WTC11 (cell line): ENCODE measurements at regions not wholly inside any gene's neighbourhood (a gene's known extent, or its start where the extent isn't known, plus 50 kb on each side); places are given as distances from the start of the nearest gene placed in this dataset.

ENCODE experiments used
- ATAC-seq: fragments of 200-7000 bp; cut with Tn5 transposase; 2 replicates; pipeline ENCODE4 v1.10.0; 2021; ENCODE audit warnings: mild to moderate bottlenecking, moderate library complexity
- CTCF ChIA-PET: fragments of 300-600 bp; sonication (Branson Sonifier 250); formaldehyde crosslinking; loops from one replicate; lab custom pipeline; 2021; ENCODE audit warnings: antibody characterized with exemption; lab: Charles Lee
- POLR2A ChIA-PET: fragments of 350-600 bp; sonication (Branson Sonifier 250); formaldehyde crosslinking; loops from one replicate; lab custom pipeline; 2021; ENCODE audit warnings: antibody characterized with exemption; lab: Charles Lee
- DNase-seq: peaks from one replicate; pipeline ENCODE4 v3.0.0; 2021; ENCODE audit warnings: low spot score
- H3K27ac Mint-ChIP-seq: 2 replicates; pipeline ENCODE4 v1.8.0; 2021; ENCODE audit warnings: mixed read lengths
- H3K27me3 Mint-ChIP-seq: 2 replicates; pipeline ENCODE4 v1.8.0; 2021; ENCODE audit warnings: low read depth, mild to moderate bottlenecking, moderate library complexity, mixed read lengths
- H3K36me3 Mint-ChIP-seq: 2 replicates; pipeline ENCODE4 v1.8.0; 2021; ENCODE audit warnings: mixed read lengths
- H3K4me1 Mint-ChIP-seq: 2 replicates; pipeline ENCODE4 v1.8.0; 2022; ENCODE audit warnings: mixed read lengths
- H3K4me3 Mint-ChIP-seq: 2 replicates; pipeline ENCODE4 v1.8.0; 2021; ENCODE audit warnings: mild to moderate bottlenecking, moderate library complexity, mixed read lengths
- H3K9me3 Mint-ChIP-seq: 2 replicates; pipeline ENCODE4 v1.8.0; 2021; ENCODE audit warnings: mixed read lengths
- ATF3 ChIP-seq: sonication (generic); formaldehyde crosslinking; conservative IDR thresholded peaks from 2 replicates; pipeline ENCODE4 v1.8.1; 2022; ENCODE audit warnings: mild to moderate bottlenecking, missing genetic modification reagents
- ELF4 ChIP-seq: sonication (generic); formaldehyde crosslinking; IDR thresholded peaks from 2 replicates; pipeline ENCODE4 v1.8.1; 2022; ENCODE audit warnings: low read depth, mild to moderate bottlenecking, moderate library complexity, missing genetic modification reagents
- FOXJ3 ChIP-seq: sonication (generic); formaldehyde crosslinking; IDR thresholded peaks from 2 replicates; pipeline ENCODE4 v1.9.0; 2021; ENCODE audit warnings: missing genetic modification reagents, mild to moderate bottlenecking, borderline replicate concordance
- KAT7 ChIP-seq: sonication (generic); formaldehyde crosslinking; IDR thresholded peaks from 2 replicates; pipeline ENCODE4 v1.8.1; 2023; ENCODE audit warnings: missing genetic modification reagents, mild to moderate bottlenecking, borderline replicate concordance
- MXD4 ChIP-seq: fragments of 250-450 bp; sonication (Bioruptor Pico); IDR thresholded peaks from 2 replicates; pipeline ENCODE4 v1.8.0; 2021; ENCODE audit warnings: mild to moderate bottlenecking, moderate library complexity, borderline replicate concordance
- NR2C2 ChIP-seq: sonication (generic); formaldehyde crosslinking; IDR thresholded peaks from 2 replicates; pipeline ENCODE4 v1.8.0; 2022; ENCODE audit warnings: mild to moderate bottlenecking, missing genetic modification reagents
- SP1 ChIP-seq: sonication (generic); formaldehyde crosslinking; conservative IDR thresholded peaks from 2 replicates; pipeline ENCODE4 v1.8.1; 2022; ENCODE audit warnings: missing genetic modification reagents
- TF ChIP-seq, protein P1 (sequence below): fragments of 250-450 bp; sonication (Bioruptor Pico); conservative IDR thresholded peaks from 2 replicates; pipeline ENCODE4 v1.9.0; 2021; ENCODE audit warnings: mild to moderate bottlenecking
- TF ChIP-seq, protein P2 (sequence below): sonication (generic); formaldehyde crosslinking; IDR thresholded peaks from 2 replicates; pipeline ENCODE4 v1.8.1; 2023; ENCODE audit warnings: mild to moderate bottlenecking, missing genetic modification reagents, moderate library complexity
- TF ChIP-seq, protein P3 (sequence below): sonication (generic); formaldehyde crosslinking; IDR thresholded peaks from 2 replicates; pipeline ENCODE4 v1.8.1; 2023; ENCODE audit warnings: mild to moderate bottlenecking, moderate library complexity, missing genetic modification reagents
- TF ChIP-seq, protein P4 (sequence below): sonication (generic); formaldehyde crosslinking; conservative IDR thresholded peaks from 2 replicates; pipeline ENCODE4 v1.8.1; 2023; ENCODE audit warnings: mild to moderate bottlenecking, low read depth, missing genetic modification reagents, moderate library complexity
- TF ChIP-seq, protein P5 (sequence below): fragments of 250-450 bp; sonication (Bioruptor Pico); IDR thresholded peaks from 2 replicates; pipeline ENCODE4 v1.9.0; 2021; ENCODE audit warnings: mild to moderate bottlenecking, borderline replicate concordance

DNA sequence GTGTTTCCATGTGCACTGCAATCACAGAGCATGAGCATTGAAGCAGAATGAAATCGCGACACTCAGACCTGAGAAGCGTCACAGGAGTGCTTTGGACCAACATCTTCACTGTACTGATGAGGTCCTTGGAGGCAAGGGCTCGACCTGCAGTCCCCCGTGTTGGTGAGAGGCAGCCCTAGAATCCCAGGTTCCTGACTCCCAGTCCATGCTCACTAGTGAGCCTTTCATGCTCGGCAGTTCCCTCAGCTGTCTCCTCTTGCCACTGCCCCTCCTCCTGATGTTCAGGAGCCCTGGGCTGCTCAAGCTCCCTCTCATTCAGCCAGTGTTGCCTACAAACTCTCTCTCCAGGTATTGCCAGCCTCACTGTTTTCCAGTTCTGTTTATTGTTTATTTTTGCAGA, 291.4 kb downstream of the DYSF start:
- H3K27me3 Mint-ChIP-seq: no peaks in the 10 kb centered on the region
- H3K27ac Mint-ChIP-seq: no peak overlapping the region
- ATAC-seq (no peak), DNase-seq (no peak)
- H3K36me3 Mint-ChIP-seq: no peaks in the 10 kb centered on the region
- peaks cover 17% of the 10 kb centered on the region for H3K4me1 Mint-ChIP-seq
- TF ChIP-seq, protein P1, sequence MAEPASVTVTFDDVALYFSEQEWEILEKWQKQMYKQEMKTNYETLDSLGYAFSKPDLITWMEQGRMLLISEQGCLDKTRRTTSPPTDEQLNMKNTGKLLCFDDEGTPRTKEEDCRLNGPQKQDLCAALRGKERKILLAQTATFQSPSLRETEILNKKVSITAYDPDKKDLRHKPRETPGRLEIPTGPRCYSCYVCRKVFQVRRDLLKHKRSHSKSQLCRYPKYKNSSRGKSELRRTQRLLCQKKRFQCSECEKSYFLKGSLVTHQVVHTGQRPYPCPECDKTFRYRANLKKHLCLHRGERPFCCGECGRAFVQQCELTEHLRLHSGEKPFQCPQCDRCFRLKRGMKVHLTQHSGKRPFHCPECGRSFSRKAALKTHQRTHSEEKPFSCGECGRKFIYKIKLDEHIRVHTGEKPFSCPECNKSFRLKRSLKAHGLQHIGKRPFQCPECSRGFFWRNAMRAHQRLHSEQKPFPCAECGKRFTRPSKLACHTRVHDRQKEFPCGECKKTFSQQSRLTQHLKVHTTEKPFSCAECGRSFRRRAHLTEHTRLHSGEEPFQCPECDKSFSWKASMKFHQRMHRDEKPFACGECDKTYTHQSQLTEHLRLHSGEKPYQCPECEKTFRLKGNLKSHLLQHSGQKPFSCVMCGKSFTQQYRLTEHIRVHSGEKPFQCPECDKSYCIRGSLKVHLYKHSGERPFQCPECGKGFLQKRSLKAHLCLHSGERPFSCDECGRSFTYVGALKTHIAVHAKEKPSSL (CRISPR knock-in tag): no peak
- TF ChIP-seq, protein P2, sequence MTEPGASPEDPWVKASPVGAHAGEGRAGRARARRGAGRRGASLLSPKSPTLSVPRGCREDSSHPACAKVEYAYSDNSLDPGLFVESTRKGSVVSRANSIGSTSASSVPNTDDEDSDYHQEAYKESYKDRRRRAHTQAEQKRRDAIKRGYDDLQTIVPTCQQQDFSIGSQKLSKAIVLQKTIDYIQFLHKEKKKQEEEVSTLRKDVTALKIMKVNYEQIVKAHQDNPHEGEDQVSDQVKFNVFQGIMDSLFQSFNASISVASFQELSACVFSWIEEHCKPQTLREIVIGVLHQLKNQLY (CRISPR knock-in tag): no peak
- TF ChIP-seq NR2C2 (no peak), ATF3 (CRISPR knock-in tag) (no peak), SP1 (CRISPR knock-in tag) (no peak), KAT7 (CRISPR knock-in tag) (no peak), FOXJ3 (CRISPR knock-in tag) (no peak)
- TF ChIP-seq, protein P3, sequence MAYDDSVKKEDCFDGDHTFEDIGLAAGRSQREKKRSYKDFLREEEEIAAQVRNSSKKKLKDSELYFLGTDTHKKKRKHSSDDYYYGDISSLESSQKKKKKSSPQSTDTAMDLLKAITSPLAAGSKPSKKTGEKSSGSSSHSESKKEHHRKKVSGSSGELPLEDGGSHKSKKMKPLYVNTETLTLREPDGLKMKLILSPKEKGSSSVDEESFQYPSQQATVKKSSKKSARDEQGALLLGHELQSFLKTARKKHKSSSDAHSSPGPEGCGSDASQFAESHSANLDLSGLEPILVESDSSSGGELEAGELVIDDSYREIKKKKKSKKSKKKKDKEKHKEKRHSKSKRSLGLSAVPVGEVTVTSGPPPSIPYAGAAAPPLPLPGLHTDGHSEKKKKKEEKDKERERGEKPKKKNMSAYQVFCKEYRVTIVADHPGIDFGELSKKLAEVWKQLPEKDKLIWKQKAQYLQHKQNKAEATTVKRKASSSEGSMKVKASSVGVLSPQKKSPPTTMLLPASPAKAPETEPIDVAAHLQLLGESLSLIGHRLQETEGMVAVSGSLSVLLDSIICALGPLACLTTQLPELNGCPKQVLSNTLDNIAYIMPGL (CRISPR knock-in tag): no peak
- TF ChIP-seq, protein P4, sequence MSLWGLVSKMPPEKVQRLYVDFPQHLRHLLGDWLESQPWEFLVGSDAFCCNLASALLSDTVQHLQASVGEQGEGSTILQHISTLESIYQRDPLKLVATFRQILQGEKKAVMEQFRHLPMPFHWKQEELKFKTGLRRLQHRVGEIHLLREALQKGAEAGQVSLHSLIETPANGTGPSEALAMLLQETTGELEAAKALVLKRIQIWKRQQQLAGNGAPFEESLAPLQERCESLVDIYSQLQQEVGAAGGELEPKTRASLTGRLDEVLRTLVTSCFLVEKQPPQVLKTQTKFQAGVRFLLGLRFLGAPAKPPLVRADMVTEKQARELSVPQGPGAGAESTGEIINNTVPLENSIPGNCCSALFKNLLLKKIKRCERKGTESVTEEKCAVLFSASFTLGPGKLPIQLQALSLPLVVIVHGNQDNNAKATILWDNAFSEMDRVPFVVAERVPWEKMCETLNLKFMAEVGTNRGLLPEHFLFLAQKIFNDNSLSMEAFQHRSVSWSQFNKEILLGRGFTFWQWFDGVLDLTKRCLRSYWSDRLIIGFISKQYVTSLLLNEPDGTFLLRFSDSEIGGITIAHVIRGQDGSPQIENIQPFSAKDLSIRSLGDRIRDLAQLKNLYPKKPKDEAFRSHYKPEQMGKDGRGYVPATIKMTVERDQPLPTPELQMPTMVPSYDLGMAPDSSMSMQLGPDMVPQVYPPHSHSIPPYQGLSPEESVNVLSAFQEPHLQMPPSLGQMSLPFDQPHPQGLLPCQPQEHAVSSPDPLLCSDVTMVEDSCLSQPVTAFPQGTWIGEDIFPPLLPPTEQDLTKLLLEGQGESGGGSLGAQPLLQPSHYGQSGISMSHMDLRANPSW: no peak
- TF ChIP-seq, protein P5, sequence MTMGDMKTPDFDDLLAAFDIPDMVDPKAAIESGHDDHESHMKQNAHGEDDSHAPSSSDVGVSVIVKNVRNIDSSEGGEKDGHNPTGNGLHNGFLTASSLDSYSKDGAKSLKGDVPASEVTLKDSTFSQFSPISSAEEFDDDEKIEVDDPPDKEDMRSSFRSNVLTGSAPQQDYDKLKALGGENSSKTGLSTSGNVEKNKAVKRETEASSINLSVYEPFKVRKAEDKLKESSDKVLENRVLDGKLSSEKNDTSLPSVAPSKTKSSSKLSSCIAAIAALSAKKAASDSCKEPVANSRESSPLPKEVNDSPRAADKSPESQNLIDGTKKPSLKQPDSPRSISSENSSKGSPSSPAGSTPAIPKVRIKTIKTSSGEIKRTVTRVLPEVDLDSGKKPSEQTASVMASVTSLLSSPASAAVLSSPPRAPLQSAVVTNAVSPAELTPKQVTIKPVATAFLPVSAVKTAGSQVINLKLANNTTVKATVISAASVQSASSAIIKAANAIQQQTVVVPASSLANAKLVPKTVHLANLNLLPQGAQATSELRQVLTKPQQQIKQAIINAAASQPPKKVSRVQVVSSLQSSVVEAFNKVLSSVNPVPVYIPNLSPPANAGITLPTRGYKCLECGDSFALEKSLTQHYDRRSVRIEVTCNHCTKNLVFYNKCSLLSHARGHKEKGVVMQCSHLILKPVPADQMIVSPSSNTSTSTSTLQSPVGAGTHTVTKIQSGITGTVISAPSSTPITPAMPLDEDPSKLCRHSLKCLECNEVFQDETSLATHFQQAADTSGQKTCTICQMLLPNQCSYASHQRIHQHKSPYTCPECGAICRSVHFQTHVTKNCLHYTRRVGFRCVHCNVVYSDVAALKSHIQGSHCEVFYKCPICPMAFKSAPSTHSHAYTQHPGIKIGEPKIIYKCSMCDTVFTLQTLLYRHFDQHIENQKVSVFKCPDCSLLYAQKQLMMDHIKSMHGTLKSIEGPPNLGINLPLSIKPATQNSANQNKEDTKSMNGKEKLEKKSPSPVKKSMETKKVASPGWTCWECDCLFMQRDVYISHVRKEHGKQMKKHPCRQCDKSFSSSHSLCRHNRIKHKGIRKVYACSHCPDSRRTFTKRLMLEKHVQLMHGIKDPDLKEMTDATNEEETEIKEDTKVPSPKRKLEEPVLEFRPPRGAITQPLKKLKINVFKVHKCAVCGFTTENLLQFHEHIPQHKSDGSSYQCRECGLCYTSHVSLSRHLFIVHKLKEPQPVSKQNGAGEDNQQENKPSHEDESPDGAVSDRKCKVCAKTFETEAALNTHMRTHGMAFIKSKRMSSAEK: no peak
- H3K9me3 Mint-ChIP-seq: peaks cover 21% of the 10 kb centered on the region
- ChIA-PET POLR2A (no interaction called here), CTCF (interaction anchor here (1.1 kb wide), 1 partner anchor 53 kb away, joined by 3 read pairs; no protein-coding TSS in a partner anchor)
- H3K4me3 Mint-ChIP-seq: no peak overlapping the region

DNA sequence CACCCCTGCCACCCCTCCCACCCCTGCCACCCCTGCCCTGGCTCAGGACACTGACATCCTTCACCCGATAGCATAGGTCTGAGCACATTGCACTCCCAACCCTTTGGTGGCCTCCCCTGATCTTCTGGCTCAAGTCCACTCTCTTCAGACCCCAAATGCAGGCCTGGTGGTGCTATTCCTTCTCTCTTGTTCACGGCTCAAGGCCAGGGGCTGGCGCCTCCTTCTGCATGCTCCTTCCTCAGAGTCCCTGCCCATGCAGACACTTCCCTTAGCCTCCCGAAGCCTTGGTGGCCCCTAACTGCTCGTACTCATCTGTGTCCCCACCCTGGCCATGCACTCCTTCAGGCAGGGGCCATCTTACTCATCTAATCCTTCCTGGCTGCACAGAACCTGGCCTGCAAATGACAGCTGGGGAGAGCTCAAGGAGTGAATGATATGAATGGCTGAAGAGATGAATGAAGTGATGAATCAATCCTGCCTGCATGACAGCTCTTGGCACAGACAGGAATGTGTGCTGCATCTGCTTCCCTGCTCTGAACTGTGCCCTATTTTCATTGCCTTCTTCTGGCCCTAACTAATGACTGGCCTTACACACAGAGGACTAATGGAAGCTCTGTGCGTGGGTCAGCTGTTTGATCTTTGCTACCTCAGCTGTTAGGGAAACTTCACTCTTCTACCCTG, 290.8 kb downstream of the DYSF start:
- H3K4me1 Mint-ChIP-seq: peaks cover 17% of the 10 kb centered on the region
- no peak for DNase-seq
- TF ChIP-seq ELF4 (CRISPR knock-in tag): no peak
- no peak for TF ChIP-seq MXD4 (CRISPR knock-in tag)
- TF ChIP-seq, all 79 proteins: peak for 0
- ChIA-PET POLR2A (no interaction called here), CTCF (interaction anchor here (1.1 kb wide), 1 partner anchor 54 kb away, joined by 3 read pairs; no protein-coding TSS in a partner anchor)
- Mint-ChIP-seq H3K9me3 (peaks cover 27% of the 10 kb centered on the region), H3K27me3 (no peaks in the 10 kb centered on the region; the same call in 1 of the 2 replicates), H3K27ac (no peak overlapping the region), H3K4me3 (no peak overlapping the region), H3K36me3 (no peaks in the 10 kb centered on the region)
- ATAC-seq: no peak
